C4-2B (cell line): ENCODE measurements at regions not wholly inside any gene's neighbourhood (a gene's known extent, or its start where the extent isn't known, plus 50 kb on each side); places are given as distances from the start of the nearest gene placed in this dataset.

Experiments used
- ZFX ChIP-seq: fragments of 450-650 bp; IDR thresholded peaks from 2 replicates; pipeline ENCODE4 v1.6.1; 2017
- TF ChIP-seq, protein P1 (sequence below): fragments of 450-650 bp; conservative IDR thresholded peaks from 2 replicates; pipeline ENCODE4 v1.5.1; 2017; ENCODE audit warnings: mild to moderate bottlenecking

DNA sequence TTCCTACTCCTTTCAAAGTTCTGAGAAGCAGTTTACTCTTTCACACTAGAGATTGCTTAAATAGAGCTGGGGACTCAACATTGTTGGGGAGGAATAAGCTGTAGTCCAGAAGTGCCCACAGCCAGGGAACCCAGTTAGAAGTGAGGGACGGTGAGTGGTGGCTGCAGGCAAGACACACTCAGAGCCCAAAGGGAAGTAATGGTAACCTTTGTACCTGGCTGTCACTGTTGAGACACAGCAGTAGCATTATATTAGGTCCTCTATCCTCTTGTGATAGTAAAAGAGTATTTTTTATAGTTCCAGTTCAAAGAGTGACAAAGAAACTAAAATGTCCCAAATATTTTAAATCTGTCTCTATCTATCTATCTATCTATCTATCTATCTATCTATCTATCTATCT, 263.3 kb downstream of the TTC6 start:
- TF ChIP-seq, protein P1, sequence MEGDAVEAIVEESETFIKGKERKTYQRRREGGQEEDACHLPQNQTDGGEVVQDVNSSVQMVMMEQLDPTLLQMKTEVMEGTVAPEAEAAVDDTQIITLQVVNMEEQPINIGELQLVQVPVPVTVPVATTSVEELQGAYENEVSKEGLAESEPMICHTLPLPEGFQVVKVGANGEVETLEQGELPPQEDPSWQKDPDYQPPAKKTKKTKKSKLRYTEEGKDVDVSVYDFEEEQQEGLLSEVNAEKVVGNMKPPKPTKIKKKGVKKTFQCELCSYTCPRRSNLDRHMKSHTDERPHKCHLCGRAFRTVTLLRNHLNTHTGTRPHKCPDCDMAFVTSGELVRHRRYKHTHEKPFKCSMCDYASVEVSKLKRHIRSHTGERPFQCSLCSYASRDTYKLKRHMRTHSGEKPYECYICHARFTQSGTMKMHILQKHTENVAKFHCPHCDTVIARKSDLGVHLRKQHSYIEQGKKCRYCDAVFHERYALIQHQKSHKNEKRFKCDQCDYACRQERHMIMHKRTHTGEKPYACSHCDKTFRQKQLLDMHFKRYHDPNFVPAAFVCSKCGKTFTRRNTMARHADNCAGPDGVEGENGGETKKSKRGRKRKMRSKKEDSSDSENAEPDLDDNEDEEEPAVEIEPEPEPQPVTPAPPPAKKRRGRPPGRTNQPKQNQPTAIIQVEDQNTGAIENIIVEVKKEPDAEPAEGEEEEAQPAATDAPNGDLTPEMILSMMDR: no peak
- TF ChIP-seq ZFX: no peak
